Loucy (cell line): ENCODE measurements at regions not wholly inside any gene's neighbourhood (a gene's known extent, or its start where the extent isn't known, plus 50 kb on each side); places are given as distances from the start of the nearest gene placed in this dataset.

ENCODE experiments used
- EZH2phosphoT487 ChIP-seq: fragments of 200-600 bp; IDR thresholded peaks from 2 replicates; pipeline ENCODE4 v1.6.1; 2018; ENCODE audit warnings: antibody characterized with exemption, mild to moderate bottlenecking, moderate library complexity, borderline replicate concordance
- TF ChIP-seq, protein P1 (sequence below): fragments of 200-600 bp; sonication (generic); conservative IDR thresholded peaks from 2 replicates; pipeline ENCODE4 v1.5.1; 2014; ENCODE audit warnings: mild to moderate bottlenecking, antibody characterized with exemption, low read length

DNA sequence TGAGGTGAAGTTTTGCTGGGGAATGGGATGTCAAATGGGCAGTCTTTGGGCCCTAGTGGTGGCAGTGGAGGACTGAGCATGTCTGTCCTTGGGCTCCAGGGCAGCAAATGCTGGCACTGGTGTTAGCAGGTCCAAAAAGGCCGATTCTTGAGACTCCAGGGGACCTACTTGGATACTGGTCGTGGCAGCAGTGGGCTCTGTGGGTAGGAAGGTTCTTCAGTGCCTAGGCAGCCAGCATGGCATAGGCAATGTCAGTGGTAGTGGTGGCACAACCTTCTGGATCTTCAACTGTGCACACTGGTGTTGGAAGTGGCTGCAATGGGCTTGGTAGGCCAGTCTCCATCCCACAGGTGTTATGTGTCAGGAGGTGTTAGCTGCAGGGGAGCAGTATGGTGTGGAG is 334.7 kb upstream of the KITLG start:
- TF ChIP-seq, protein P1, sequence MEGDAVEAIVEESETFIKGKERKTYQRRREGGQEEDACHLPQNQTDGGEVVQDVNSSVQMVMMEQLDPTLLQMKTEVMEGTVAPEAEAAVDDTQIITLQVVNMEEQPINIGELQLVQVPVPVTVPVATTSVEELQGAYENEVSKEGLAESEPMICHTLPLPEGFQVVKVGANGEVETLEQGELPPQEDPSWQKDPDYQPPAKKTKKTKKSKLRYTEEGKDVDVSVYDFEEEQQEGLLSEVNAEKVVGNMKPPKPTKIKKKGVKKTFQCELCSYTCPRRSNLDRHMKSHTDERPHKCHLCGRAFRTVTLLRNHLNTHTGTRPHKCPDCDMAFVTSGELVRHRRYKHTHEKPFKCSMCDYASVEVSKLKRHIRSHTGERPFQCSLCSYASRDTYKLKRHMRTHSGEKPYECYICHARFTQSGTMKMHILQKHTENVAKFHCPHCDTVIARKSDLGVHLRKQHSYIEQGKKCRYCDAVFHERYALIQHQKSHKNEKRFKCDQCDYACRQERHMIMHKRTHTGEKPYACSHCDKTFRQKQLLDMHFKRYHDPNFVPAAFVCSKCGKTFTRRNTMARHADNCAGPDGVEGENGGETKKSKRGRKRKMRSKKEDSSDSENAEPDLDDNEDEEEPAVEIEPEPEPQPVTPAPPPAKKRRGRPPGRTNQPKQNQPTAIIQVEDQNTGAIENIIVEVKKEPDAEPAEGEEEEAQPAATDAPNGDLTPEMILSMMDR, result no peak
- TF ChIP-seq EZH2phosphoT487, result no peak
